Naive B cell (primary cell): ENCODE measurements at regions not wholly inside any gene's neighbourhood (a gene's known extent, or its start where the extent isn't known, plus 50 kb on each side); places are given as distances from the start of the nearest gene placed in this dataset.
"Not testable (repeated sequence)": the region's sequence is repeated elsewhere in the genome, so short reads cannot be mapped to it uniquely, and the experiment has no call there.

Experiments used
- ATAC-seq, 2 donors: fragments of 150-1000 bp; cut with Tn5 transposase; 2 replicates each; pipeline ENCODE4 v1.10.0; 2021; ENCODE audit warnings: low read depth in 2 of 2, mild to moderate bottlenecking in 2 of 2, moderate library complexity in 2 of 2
- DNase-seq: peaks from one replicate; pipeline ENCODE4 v3.0.0; 2022
- H3K27ac Mint-ChIP-seq, 6 donors: one replicate each; pipeline ENCODE4 v1.8.0; 2020 to 2022; ENCODE audit warnings: mild to moderate bottlenecking in 6 of 6, mixed read lengths in 6 of 6, moderate library complexity in 5 of 6, inconsistent platforms in 2 of 6
- H3K27me3 Mint-ChIP-seq, 3 donors: one replicate each; pipeline ENCODE4 v1.8.0; 2021 to 2022; ENCODE audit warnings: mixed read lengths in 3 of 3, mild to moderate bottlenecking in 1 of 3
- H3K36me3 Mint-ChIP-seq, 2 donors: one replicate each; pipeline ENCODE4 v1.8.0; 2020 to 2022; ENCODE audit warnings: mixed read lengths in 2 of 2, inconsistent platforms in 1 of 2, mild to moderate bottlenecking in 1 of 2
- H3K4me1 Mint-ChIP-seq, 3 donors: one replicate each; pipeline ENCODE4 v1.8.0; 2020 to 2022; ENCODE audit warnings: mixed read lengths in 3 of 3, inconsistent platforms in 1 of 3, mild to moderate bottlenecking in 1 of 3, moderate library complexity in 1 of 3
- H3K4me3 Mint-ChIP-seq, 8 donors: one replicate each; pipeline ENCODE4 v1.8.0; 2020 to 2022; ENCODE audit warnings: mild to moderate bottlenecking in 8 of 8, mixed read lengths in 8 of 8, moderate library complexity in 8 of 8, inconsistent platforms in 2 of 8
- H3K9me3 Mint-ChIP-seq, 7 donors: one replicate each; pipeline ENCODE4 v1.8.0; 2020 to 2022; ENCODE audit warnings: mixed read lengths in 7 of 7, mild to moderate bottlenecking in 5 of 7, inconsistent platforms in 2 of 7, moderate library complexity in 1 of 7

- Mint-ChIP-seq H3K36me3 (no peaks in the 10 kb centered on the region), H3K27ac (no peak overlapping the region), H3K4me1 (no peaks in the 10 kb centered on the region), H3K4me3 (no peak overlapping the region), H3K9me3 (peaks cover 0 to 5% (median 0%) of the 10 kb centered on the region in 7 donors), H3K27me3 (no peaks in the 10 kb centered on the region)
- ATAC-seq = no peak
- DNase-seq = no peak
Observed at GRCh38 chrX:82748906-82749505, 759.1 kb upstream of the POU3F4 start.

GRCh38 chrX:82756272-82756671 is 751.8 kb upstream of the POU3F4 start:
- no peaks in the 10 kb centered on the region for H3K4me1 Mint-ChIP-seq
- H3K4me3 Mint-ChIP-seq = no peak overlapping the region
- ATAC-seq = no peak
- no peak for DNase-seq
- H3K36me3 Mint-ChIP-seq = no peaks in the 10 kb centered on the region
- H3K27me3 Mint-ChIP-seq = no peaks in the 10 kb centered on the region
- no peak overlapping the region for H3K27ac Mint-ChIP-seq
- H3K9me3 Mint-ChIP-seq = peaks cover 0 to 6% (median 2%) of the 10 kb centered on the region in 7 donors

- Mint-ChIP-seq H3K4me1 (no peaks in the 10 kb centered on the region), H3K27me3 (no peaks in the 10 kb centered on the region), H3K36me3 (no peaks in the 10 kb centered on the region), H3K27ac (no peak overlapping the region), H3K9me3 (peaks cover 0 to 6% (median 2%) of the 10 kb centered on the region in 7 donors), H3K4me3 (no peak overlapping the region)
- no peak for ATAC-seq
- DNase-seq = no peak
Observed at GRCh38 chrX:82757614-82758013, 750.5 kb upstream of the POU3F4 start.

- H3K4me1 Mint-ChIP-seq = no peaks in the 10 kb centered on the region
- H3K4me3 Mint-ChIP-seq = no peak overlapping the region
- DNase-seq (no peak), ATAC-seq (no peak)
- H3K9me3 Mint-ChIP-seq = peaks cover 3 to 14% (median 7%) of the 10 kb centered on the region in 7 donors
- H3K36me3 Mint-ChIP-seq = peaks cover 0 to 7% of the 10 kb centered on the region in 2 donors
- H3K27ac Mint-ChIP-seq = no peak overlapping the region
- no peaks in the 10 kb centered on the region for H3K27me3 Mint-ChIP-seq
Observed at GRCh38 chrX:82764521-82764920, 743.6 kb upstream of the POU3F4 start.

- H3K4me1 Mint-ChIP-seq = no peaks in the 10 kb centered on the region
- no peak overlapping the region for H3K4me3 Mint-ChIP-seq
- no peak for DNase-seq
- ATAC-seq = no peak
- H3K27ac Mint-ChIP-seq = no peak overlapping the region
- peaks cover 0 to 7% of the 10 kb centered on the region in 2 donors for H3K36me3 Mint-ChIP-seq
- peaks cover 3 to 14% (median 8%) of the 10 kb centered on the region in 7 donors for H3K9me3 Mint-ChIP-seq
- no peaks in the 10 kb centered on the region for H3K27me3 Mint-ChIP-seq
Observed at GRCh38 chrX:82765811-82766210, 742.3 kb upstream of the POU3F4 start.

- Mint-ChIP-seq H3K4me1 (no peaks in the 10 kb centered on the region), H3K9me3 (peaks cover 0 to 16% (median 8%) of the 10 kb centered on the region in 7 donors), H3K36me3 (no peaks in the 10 kb centered on the region), H3K27ac (no peak overlapping the region), H3K4me3 (no peak overlapping the region), H3K27me3 (no peaks in the 10 kb centered on the region)
- DNase-seq (no peak), ATAC-seq (no peak)
Observed at GRCh38 chrX:82775426-82775825, 732.7 kb upstream of the POU3F4 start.

- H3K36me3 Mint-ChIP-seq = peaks cover 0 to 6% of the 10 kb centered on the region in 2 donors
- no peaks in the 10 kb centered on the region for H3K27me3 Mint-ChIP-seq
- DNase-seq (no peak), ATAC-seq (no peak)
- no peaks in the 10 kb centered on the region for H3K4me1 Mint-ChIP-seq
- no peak overlapping the region for H3K4me3 Mint-ChIP-seq
- H3K9me3 Mint-ChIP-seq = peaks cover 0 to 26% (median 7%) of the 10 kb centered on the region in 7 donors
- no peak overlapping the region for H3K27ac Mint-ChIP-seq
Observed at GRCh38 chrX:82782014-82782413, 726.1 kb upstream of the POU3F4 start.

GRCh38 chrX:82812902-82813301 is 695.2 kb upstream of the POU3F4 start:
- H3K36me3 Mint-ChIP-seq, H3K4me3 Mint-ChIP-seq, DNase-seq, H3K4me1 Mint-ChIP-seq, ATAC-seq, H3K27ac Mint-ChIP-seq, H3K27me3 Mint-ChIP-seq: not testable (repeated sequence)
- peaks cover 4 to 17% (median 6%) of the 10 kb centered on the region in 7 donors for H3K9me3 Mint-ChIP-seq

- Mint-ChIP-seq H3K4me1 (no peaks in the 10 kb centered on the region), H3K27ac (no peak overlapping the region), H3K4me3 (no peak overlapping the region), H3K36me3 (no peaks in the 10 kb centered on the region), H3K9me3 (peaks cover 4 to 22% (median 10%) of the 10 kb centered on the region in 7 donors), H3K27me3 (no peaks in the 10 kb centered on the region)
- ATAC-seq (no peak), DNase-seq (no peak)
Observed at GRCh38 chrX:82813671-82814078, 694.4 kb upstream of the POU3F4 start.

- no peaks in the 10 kb centered on the region for H3K27me3 Mint-ChIP-seq
- no peak overlapping the region for H3K27ac Mint-ChIP-seq
- H3K4me1 Mint-ChIP-seq = no peaks in the 10 kb centered on the region
- H3K9me3 Mint-ChIP-seq = peaks cover 4 to 22% (median 9%) of the 10 kb centered on the region in 7 donors
- no peak for ATAC-seq
- no peak for DNase-seq
- no peaks in the 10 kb centered on the region for H3K36me3 Mint-ChIP-seq
- no peak overlapping the region for H3K4me3 Mint-ChIP-seq
Observed at GRCh38 chrX:82816001-82816400, 692.1 kb upstream of the POU3F4 start.

- Mint-ChIP-seq H3K27ac (no peak overlapping the region), H3K4me3 (no peak overlapping the region), H3K27me3 (no peaks in the 10 kb centered on the region), H3K4me1 (no peaks in the 10 kb centered on the region), H3K36me3 (no peaks in the 10 kb centered on the region), H3K9me3 (peaks cover under 1 to 19% (median 4%) of the 10 kb centered on the region in 7 donors)
- DNase-seq = no peak
- ATAC-seq = no peak
Observed at GRCh38 chrX:82816562-82816961, 691.5 kb upstream of the POU3F4 start.

- ATAC-seq (no peak), DNase-seq (no peak)
- peaks cover 0 to 19% (median 8%) of the 10 kb centered on the region in 7 donors for H3K9me3 Mint-ChIP-seq
- H3K27ac Mint-ChIP-seq = no peak overlapping the region
- H3K4me3 Mint-ChIP-seq = no peak overlapping the region
- no peaks in the 10 kb centered on the region for H3K36me3 Mint-ChIP-seq
- H3K27me3 Mint-ChIP-seq = no peaks in the 10 kb centered on the region
- H3K4me1 Mint-ChIP-seq = no peaks in the 10 kb centered on the region
Observed at GRCh38 chrX:82842286-82842685, 665.8 kb upstream of the POU3F4 start.

- Mint-ChIP-seq H3K36me3 (no peaks in the 10 kb centered on the region), H3K27ac (no peak overlapping the region), H3K27me3 (no peaks in the 10 kb centered on the region), H3K4me3 (no peak overlapping the region), H3K9me3 (peaks cover 3 to 12% (median 8%) of the 10 kb centered on the region in 7 donors), H3K4me1 (no peaks in the 10 kb centered on the region)
- no peak for DNase-seq
- no peak for ATAC-seq
Observed at GRCh38 chrX:82848111-82848510, 660.0 kb upstream of the POU3F4 start.
